K562 (cell line): ENCODE measurements at regions not wholly inside any gene's neighbourhood (a gene's known extent, or its start where the extent isn't known, plus 50 kb on each side); places are given as distances from the start of the nearest gene placed in this dataset.
A peak's percentile ranks its signal among the peaks of the same experiment; 100 is the strongest.

Experiments
- ATAC-seq: fragments of 200-7000 bp; cut with Tn5 transposase; 3 replicates; pipeline ENCODE4 v1.9.1; 2020; ENCODE audit warnings: moderate library complexity
- BruUV-seq: library from RNA; stranded (reverse); fragments of 400-500 nt; replicated peaks from 2 replicates; lab custom pipeline; 2021; lab: Mats Ljungman, UMichigan
- CTCF ChIA-PET: fragments of 300-600 bp; formaldehyde crosslinking; extraction: SDS; loops from one replicate; lab custom pipeline; 2021; ENCODE audit warnings: low intra/inter-chr PET ratio; lab: Yijun Ruan, JAX
- POLR2A ChIA-PET: fragments of 300-600, 350-650 bp; sonication (Branson Sonifier 250); formaldehyde crosslinking; extraction: SDS; loops from one replicate; lab custom pipeline; 2021; ENCODE audit warnings: antibody characterized with exemption, inconsistent platforms; lab: Yijun Ruan, JAX
- DNase-seq, 4 experiments: peaks; one replicate each; pipeline versions ENCODE4 v3.0.0 to v3.0.0-alpha.2; 2011 to 2018; ENCODE audit warnings: low spot score in 3 of 4, mixed read lengths in 3 of 4; ENCODE audit errors: extremely low read depth in 1 of 4
- FAIRE-seq: peaks from 2 replicates; lab custom pipeline; 2011; peaks lifted over from hg19 to GRCh38; lab: Jason Lieb, UNC
- H2AFZ ChIP-seq: 2 replicates; pipeline ENCODE4 v1.6.0; 2011; ENCODE audit warnings: low read depth, low read length, control low read depth, inconsistent platforms
- H3K27ac ChIP-seq: fragments of 200-600 bp; 3 replicates; pipeline ENCODE4 v1.8.0; 2011; ENCODE audit warnings: low read depth, mild to moderate bottlenecking, control low read depth, inconsistent platforms, low read length, moderate library complexity, mixed read lengths; ENCODE audit errors: extremely low read depth
- H3K27me3 ChIP-seq, 2 experiments: fragments of 300-600 bp in 1 of 2; 2 replicates in 1 of 2; 3 replicates in 1 of 2; pipeline versions ENCODE4 v1.6.0 to v1.8.0; 2011; ENCODE audit warnings: inconsistent platforms in 2 of 2, low read length in 2 of 2, mild to moderate bottlenecking in 1 of 2, mixed read lengths in 1 of 2, moderate library complexity in 1 of 2; ENCODE audit not compliant: control insufficient read depth in 2 of 2, insufficient read depth in 2 of 2
- H3K36me3 ChIP-seq: fragments of 300-600 bp; 3 replicates; pipeline ENCODE4 v1.8.0; 2011; ENCODE audit warnings: mild to moderate bottlenecking, low read length, inconsistent platforms; ENCODE audit not compliant: control insufficient read depth, insufficient read depth
- H3K4me1 ChIP-seq, 2 experiments: fragments of 200-600 bp in 1 of 2; replicated peaks in 1 of 2; 2 replicates in 1 of 2; 3 replicates in 1 of 2; pipeline versions ENCODE4 v1.5.1 to v1.8.0; 2011; ENCODE audit warnings: inconsistent platforms in 2 of 2, low read length in 2 of 2, mild to moderate bottlenecking in 1 of 2, mixed read lengths in 1 of 2, moderate library complexity in 1 of 2; ENCODE audit not compliant: control insufficient read depth in 2 of 2, insufficient read depth in 2 of 2
- H3K4me2 ChIP-seq: 2 replicates; pipeline ENCODE4 v1.6.1; 2011; ENCODE audit warnings: low read length, control low read depth, inconsistent platforms, mixed read lengths; ENCODE audit not compliant: insufficient read depth
- H3K4me3 ChIP-seq: fragments of 200-600 bp; sonication (generic), shearing (Covaris generic); 2 replicates; pipeline ENCODE4 v1.5.1; 2016; ENCODE audit warnings: control low read depth, inconsistent platforms
- H3K79me2 ChIP-seq: fragments of 200-600 bp; 3 replicates; pipeline ENCODE4 v1.8.0; 2011; ENCODE audit warnings: low read length, inconsistent platforms; ENCODE audit not compliant: control insufficient read depth, insufficient read depth
- H3K9ac ChIP-seq, 2 experiments: 2 replicates each; pipeline versions ENCODE4 v1.6.0 to v1.6.1; 2011; ENCODE audit warnings: low read depth in 2 of 2, low read length in 2 of 2, control low read depth in 1 of 2, inconsistent platforms in 1 of 2, mild to moderate bottlenecking in 1 of 2, mixed read lengths in 1 of 2; ENCODE audit not compliant: insufficient read depth in 1 of 2
- H3K9me1 ChIP-seq: one replicate; pipeline ENCODE4 v1.6.0; 2011; ENCODE audit warnings: inconsistent platforms, mild to moderate bottlenecking, low read length, moderate library complexity; ENCODE audit not compliant: control insufficient read depth, insufficient read depth
- H3K9me3 ChIP-seq: replicated peaks from 2 replicates; pipeline ENCODE4 v1.5.1; 2011; ENCODE audit warnings: low read depth, low read length, inconsistent platforms; ENCODE audit not compliant: control insufficient read depth, insufficient read depth
- H4K20me1 ChIP-seq: replicated peaks from 2 replicates; pipeline ENCODE4 v1.6.1; 2011; ENCODE audit warnings: low read length, inconsistent platforms, mixed read lengths; ENCODE audit not compliant: control insufficient read depth, insufficient read depth
- AFF4 ChIP-seq: sonication (generic); formaldehyde crosslinking; IDR thresholded peaks from 2 replicates; pipeline ENCODE4 v1.8.0; 2023; ENCODE audit warnings: mild to moderate bottlenecking, missing genetic modification reagents
- BHLHE40 ChIP-seq: IDR thresholded peaks from 2 replicates; pipeline ENCODE4 v1.6.1; 2011; ENCODE audit warnings: low read length, improper control_type of control experiment
- C11orf30 ChIP-seq: fragments of 450-650 bp; IDR thresholded peaks from 2 replicates; pipeline ENCODE4 v1.6.1; 2016; ENCODE audit warnings: low read depth, mild to moderate bottlenecking
- CHD1 ChIP-seq: fragments of 200-600 bp; sonication (generic); IDR thresholded peaks from one replicate; pipeline ENCODE4 v1.6.1; 2012; ENCODE audit warnings: mild to moderate bottlenecking, moderate library complexity, low read length, inconsistent platforms
- ZNF277 ChIP-seq: fragments of 250-450 bp; sonication (Bioruptor Pico); IDR thresholded peaks from 2 replicates; pipeline ENCODE4 v1.8.0; 2022; ENCODE audit warnings: inconsistent platforms, mild to moderate bottlenecking, moderate library complexity, borderline replicate concordance
- WGBS: fragments of 100-300 bp; shearing (Covaris generic); methylation state at CpG from one replicate; pipeline ENCODE4 v1.1.6; 2016; ENCODE audit warnings: low coverage, mixed read lengths; ENCODE audit not compliant: insufficient coverage; ENCODE audit errors: missing lambda C conversion rate; 5-methylcytosine and 5-hydroxymethylcytosine counted together
- in situ Hi-C: fragments of 300-500 bp; cut with MboI; formaldehyde crosslinking; loops from 4 replicates; pipeline ENCODE4 v1.15.0; 2018; ENCODE audit warnings: inconsistent platforms, mixed read lengths
- intact Hi-C: fragments of 100-400 bp; cut with micrococcal nuclease; formaldehyde crosslinking; loops from 2 replicates; pipeline ENCODE4 v1.14.2; 2022
- TF ChIP-seq, protein P1 (sequence below): fragments of 450-650 bp; IDR thresholded peaks from 2 replicates; pipeline ENCODE4 v1.6.1; 2016; ENCODE audit warnings: low read depth, mild to moderate bottlenecking, moderate library complexity
- TF ChIP-seq, protein P2 (sequence below), 2 experiments: fragments of 450-650 bp; IDR thresholded peaks; 2 replicates each; pipeline ENCODE4 v1.6.1; 2016; ENCODE audit warnings: mild to moderate bottlenecking in 2 of 2, borderline replicate concordance in 1 of 2, low read depth in 1 of 2, moderate library complexity in 1 of 2

GRCh38 chr21:23887725-23888306 lies 1719.5 kb downstream of the MRPL39 start:
- H3K27ac ChIP-seq = peak overlapping the region; percentile 75
- H3K4me1 ChIP-seq = peaks cover 3 to 4% of the 10 kb centered on the region in 2 experiments; a peak in 2 of 5 replicates
- in situ Hi-C loops = no loop called here
- H3K79me2 ChIP-seq = peaks cover 15% of the 10 kb centered on the region
- DNase-seq = peak in 1 of 4 experiments; percentile 66
- H3K27me3 ChIP-seq = no peaks in the 10 kb centered on the region
- intact Hi-C loops = no loop called here
- peak overlapping the region; percentile 41 for H3K4me3 ChIP-seq
- peak overlapping the region; percentile 82 for H2AFZ ChIP-seq
- H3K9ac ChIP-seq = peak overlapping the region in 1 of 2 experiments; percentile 69; a peak in 2 of 4 replicates
- H3K4me2 ChIP-seq = peak overlapping the region; percentile 84
- no TSS peak for BruUV-seq
- CTCF ChIA-PET = no interaction called here
- 1% methylated on average over 10 of the region's 10 CpGs for WGBS
- no peak for FAIRE-seq
- no peaks in the 10 kb centered on the region for H3K36me3 ChIP-seq
- H3K9me3 ChIP-seq = no peaks in the 10 kb centered on the region
- peak; percentile 68 for ATAC-seq
- no peaks in the 10 kb centered on the region for H4K20me1 ChIP-seq
- H3K9me1 ChIP-seq = no peaks in the 10 kb centered on the region
- POLR2A ChIA-PET = no interaction called here
- TF ChIP-seq, protein P1, sequence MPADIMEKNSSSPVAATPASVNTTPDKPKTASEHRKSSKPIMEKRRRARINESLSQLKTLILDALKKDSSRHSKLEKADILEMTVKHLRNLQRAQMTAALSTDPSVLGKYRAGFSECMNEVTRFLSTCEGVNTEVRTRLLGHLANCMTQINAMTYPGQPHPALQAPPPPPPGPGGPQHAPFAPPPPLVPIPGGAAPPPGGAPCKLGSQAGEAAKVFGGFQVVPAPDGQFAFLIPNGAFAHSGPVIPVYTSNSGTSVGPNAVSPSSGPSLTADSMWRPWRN = no peak
- TF ChIP-seq, protein P2, sequence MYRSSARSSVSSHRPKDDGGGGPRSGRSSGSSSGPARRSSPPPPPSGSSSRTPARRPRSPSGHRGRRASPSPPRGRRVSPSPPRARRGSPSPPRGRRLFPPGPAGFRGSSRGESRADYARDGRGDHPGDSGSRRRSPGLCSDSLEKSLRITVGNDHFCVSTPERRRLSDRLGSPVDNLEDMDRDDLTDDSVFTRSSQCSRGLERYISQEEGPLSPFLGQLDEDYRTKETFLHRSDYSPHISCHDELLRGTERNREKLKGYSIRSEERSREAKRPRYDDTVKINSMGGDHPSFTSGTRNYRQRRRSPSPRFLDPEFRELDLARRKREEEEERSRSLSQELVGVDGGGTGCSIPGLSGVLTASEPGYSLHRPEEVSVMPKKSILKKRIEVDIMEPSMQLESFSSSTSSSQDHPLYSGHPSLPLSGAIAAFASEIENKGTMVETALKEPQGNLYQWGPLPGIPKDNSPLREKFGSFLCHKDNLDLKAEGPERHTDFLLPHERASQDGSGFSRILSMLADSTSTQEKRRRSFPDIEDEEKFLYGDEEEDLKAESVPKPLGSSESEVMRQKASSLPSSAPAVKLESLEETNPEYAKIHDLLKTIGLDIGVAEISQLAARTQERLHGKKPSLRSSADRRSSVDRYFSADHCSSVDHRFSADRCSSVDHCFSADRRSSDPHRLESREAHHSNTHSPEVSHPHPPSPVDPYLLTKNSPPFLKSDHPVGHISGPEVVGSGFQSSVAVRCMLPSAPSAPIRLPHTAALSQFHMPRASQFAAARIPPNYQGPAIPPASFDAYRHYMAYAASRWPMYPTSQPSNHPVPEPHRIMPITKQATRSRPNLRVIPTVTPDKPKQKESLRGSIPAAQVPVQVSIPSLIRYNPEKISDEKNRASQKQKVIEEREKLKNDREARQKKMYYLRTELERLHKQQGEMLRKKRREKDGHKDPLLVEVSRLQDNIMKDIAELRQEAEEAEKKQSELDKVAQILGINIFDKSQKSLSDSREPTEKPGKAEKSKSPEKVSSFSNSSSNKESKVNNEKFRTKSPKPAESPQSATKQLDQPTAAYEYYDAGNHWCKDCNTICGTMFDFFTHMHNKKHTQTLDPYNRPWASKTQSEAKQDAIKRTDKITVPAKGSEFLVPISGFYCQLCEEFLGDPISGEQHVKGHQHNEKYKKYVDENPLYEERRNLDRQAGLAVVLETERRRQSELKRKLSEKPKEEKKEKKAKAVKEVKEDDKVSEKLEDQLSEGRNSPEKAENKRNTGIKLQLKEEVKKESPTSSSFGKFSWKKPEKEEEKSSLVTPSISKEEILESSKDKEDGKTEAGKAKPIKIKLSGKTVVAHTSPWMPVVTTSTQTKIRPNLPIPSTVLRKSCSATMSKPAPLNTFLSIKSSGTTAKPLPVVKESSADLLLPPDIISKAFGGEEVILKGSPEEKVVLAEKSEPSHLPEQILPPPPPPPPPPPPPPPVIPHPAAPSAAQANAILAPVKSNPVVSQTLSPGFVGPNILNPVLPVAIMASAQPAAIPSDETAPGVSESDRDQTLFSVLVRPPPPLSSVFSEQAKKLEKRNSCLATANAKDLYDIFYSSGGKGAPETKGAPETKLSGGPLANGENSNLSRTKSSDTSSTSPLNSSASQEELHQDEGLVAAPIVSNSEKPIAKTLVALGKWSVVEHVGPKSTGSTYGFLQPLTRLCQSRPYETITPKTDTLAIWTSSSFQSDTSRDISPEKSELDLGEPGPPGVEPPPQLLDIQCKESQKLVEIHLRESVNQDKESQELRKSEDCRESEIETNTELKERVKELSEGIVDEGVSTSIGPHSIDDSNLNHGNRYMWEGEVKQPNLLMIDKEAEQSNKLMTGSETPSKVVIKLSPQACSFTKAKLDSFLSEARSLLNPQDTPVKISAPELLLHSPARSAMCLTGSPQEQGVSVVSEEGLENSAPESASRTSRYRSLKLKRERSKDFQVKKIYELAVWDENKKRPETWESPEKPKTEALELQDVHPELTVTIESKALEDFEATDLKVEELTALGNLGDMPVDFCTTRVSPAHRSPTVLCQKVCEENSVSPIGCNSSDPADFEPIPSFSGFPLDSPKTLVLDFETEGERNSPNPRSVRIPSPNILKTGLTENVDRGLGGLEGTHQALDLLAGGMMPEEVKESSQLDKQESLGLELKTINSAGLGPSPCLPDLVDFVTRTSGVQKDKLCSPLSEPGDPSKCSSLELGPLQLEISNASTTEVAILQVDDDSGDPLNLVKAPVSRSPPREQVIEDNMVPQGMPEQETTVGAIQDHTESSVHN (IDR thresholded peaks at IDR 0.05; ENCODE audit: borderline replicate concordance in 1 of 2, low read depth in 1 of 2) = 0 out of 4 replicates have a peak, but pooled peaks of 1 of the 2 experiments have one; percentile 28
- TF ChIP-seq C11orf30 (peak; percentile 70), ZNF277 (no peak), BHLHE40 (no peak), AFF4 (CRISPR knock-in tag) (no peak), CHD1 (no peak)
